ENCODE measurements at regions not wholly inside any gene's neighbourhood (a gene's known extent, or its start where the extent isn't known, plus 50 kb on each side); places are given as distances from the start of the nearest gene placed in this dataset.

- TF ChIP-seq EZH2 (IDR thresholded peaks at IDR 0.05; ENCODE audit: insufficient read depth, low read length) = no peak
- no peak for TF ChIP-seq CTCF (IDR thresholded peaks at IDR 0.05; ENCODE audit: insufficient read depth, low read depth, low read length)
- Histone ChIP-seq H2AFZ (ENCODE audit: low read depth, low read length) (no peak overlapping the region), H3K4me2 (ENCODE audit: low read length) (no peak overlapping the region), H3K27me3 (ENCODE audit: insufficient read depth, low read length) (no peaks in the 10 kb centered on the region), H4K20me1 (ENCODE audit: insufficient read depth, low read length) (no peaks in the 10 kb centered on the region), H3K79me2 (ENCODE audit: insufficient read depth, low read length) (no peaks in the 10 kb centered on the region), H3K27ac (ENCODE audit: low read depth, low read length) (no peak overlapping the region), H3K4me1 (ENCODE audit: insufficient read depth, low read length) (no peaks in the 10 kb centered on the region), H3K4me3 (ENCODE audit: insufficient read depth, low read depth, low read length) (no peak overlapping the region), H3K9ac (ENCODE audit: low read length) (no peak overlapping the region), H3K9me3 (ENCODE audit: insufficient read depth, low read depth, low read length) (no peaks in the 10 kb centered on the region), H3K36me3 (ENCODE audit: insufficient read depth, low read length) (no peaks in the 10 kb centered on the region)
- no peak overlapping the region for H3K27ac Mint-ChIP-seq (ENCODE audit: unreplicated experiment)
- FAIRE-seq = no peak
- H3K36me3 Mint-ChIP-seq (ENCODE audit: low read depth, unreplicated experiment) = no peaks in the 10 kb centered on the region
- H3K27me3 Mint-ChIP-seq (ENCODE audit: low read depth, unreplicated experiment) = peaks cover 4% of the 10 kb centered on the region
- no peaks in the 10 kb centered on the region for H3K4me1 Mint-ChIP-seq (ENCODE audit: low read depth, unreplicated experiment)
- H3K9me3 Mint-ChIP-seq (ENCODE audit: unreplicated experiment) = no peaks in the 10 kb centered on the region
- DNase-seq (ENCODE audit: low read depth) = no peak
- H3K4me3 Mint-ChIP-seq (ENCODE audit: unreplicated experiment) = no peak overlapping the region
Observed at GRCh38 chr9:4357929-4358328, 58.1 kb upstream of the GLIS3 start.

- no peaks in the 10 kb centered on the region for H3K27me3 ChIP-seq (ENCODE audit: insufficient read depth, low read length)
- H3K9me3 Mint-ChIP-seq (ENCODE audit: unreplicated experiment) = no peaks in the 10 kb centered on the region
- no peak for FAIRE-seq
Observed at GRCh38 chr9:4356306-4356705, 56.4 kb upstream of the GLIS3 start.

More at GRCh38 chr9:4356306-4356705, 56.4 kb upstream of the GLIS3 start:
- no peak overlapping the region for H3K27ac Mint-ChIP-seq (ENCODE audit: unreplicated experiment)
- no peak overlapping the region for H3K4me3 Mint-ChIP-seq (ENCODE audit: unreplicated experiment)
- no peak overlapping the region for H2AFZ ChIP-seq (ENCODE audit: low read depth, low read length)
- H3K4me2 ChIP-seq (ENCODE audit: low read length) = no peak overlapping the region
- no peak for DNase-seq (ENCODE audit: low read depth)
- TF ChIP-seq CTCF (IDR thresholded peaks at IDR 0.05; ENCODE audit: insufficient read depth, low read depth, low read length) = no peak
- no peak for TF ChIP-seq EZH2 (IDR thresholded peaks at IDR 0.05; ENCODE audit: insufficient read depth, low read length)
- no peaks in the 10 kb centered on the region for H3K79me2 ChIP-seq (ENCODE audit: insufficient read depth, low read length)
- no peak overlapping the region for H3K9ac ChIP-seq (ENCODE audit: low read length)
- no peaks in the 10 kb centered on the region for H3K4me1 ChIP-seq (ENCODE audit: insufficient read depth, low read length)
- no peaks in the 10 kb centered on the region for H3K36me3 Mint-ChIP-seq (ENCODE audit: low read depth, unreplicated experiment)
- no peaks in the 10 kb centered on the region for H3K36me3 ChIP-seq (ENCODE audit: insufficient read depth, low read length)
- peaks cover 4% of the 10 kb centered on the region for H3K27me3 Mint-ChIP-seq (ENCODE audit: low read depth, unreplicated experiment)
- H3K4me1 Mint-ChIP-seq (ENCODE audit: low read depth, unreplicated experiment) = no peaks in the 10 kb centered on the region
- no peak overlapping the region for H3K27ac ChIP-seq (ENCODE audit: low read depth, low read length)
- H4K20me1 ChIP-seq (ENCODE audit: insufficient read depth, low read length) = no peaks in the 10 kb centered on the region
- no peak overlapping the region for H3K4me3 ChIP-seq (ENCODE audit: insufficient read depth, low read depth, low read length)
- no peaks in the 10 kb centered on the region for H3K9me3 ChIP-seq (ENCODE audit: insufficient read depth, low read depth, low read length)

All from astrocyte (in vitro differentiated cells and primary cell).